Activated naive CD4-positive, alpha-beta T cell (primary cell): ENCODE measurements at regions not wholly inside any gene's neighbourhood (a gene's known extent, or its start where the extent isn't known, plus 50 kb on each side); places are given as distances from the start of the nearest gene placed in this dataset.
"Not testable (repeated sequence)": the region's sequence is repeated elsewhere in the genome, so short reads cannot be mapped to it uniquely, and the experiment has no call there.

Experiments
- DNase-seq, 4 experiments: peaks; one replicate each; lab custom pipeline; 2025; lab: John Stamatoyannopoulos, UW

DNA sequence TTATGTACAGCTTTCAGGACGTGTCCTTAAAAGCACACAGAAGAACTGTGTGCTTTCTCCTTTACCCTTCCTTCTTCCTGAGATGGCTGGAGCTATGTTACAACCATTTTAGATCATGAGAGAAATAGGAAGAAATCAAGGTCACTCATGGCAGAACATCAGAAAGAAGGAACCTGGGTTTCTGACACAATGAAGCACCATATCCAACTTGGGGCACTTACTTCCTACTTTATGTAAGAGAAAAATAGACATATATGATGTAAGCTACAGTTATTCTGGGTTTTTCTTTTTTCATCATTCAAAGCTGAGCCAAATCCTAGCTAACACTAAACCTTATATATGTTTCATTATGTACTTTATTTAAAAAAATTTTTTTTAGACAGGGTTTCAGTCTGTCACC, 79.5 kb downstream of the FAM161A start:
- no peak for DNase-seq

DNA sequence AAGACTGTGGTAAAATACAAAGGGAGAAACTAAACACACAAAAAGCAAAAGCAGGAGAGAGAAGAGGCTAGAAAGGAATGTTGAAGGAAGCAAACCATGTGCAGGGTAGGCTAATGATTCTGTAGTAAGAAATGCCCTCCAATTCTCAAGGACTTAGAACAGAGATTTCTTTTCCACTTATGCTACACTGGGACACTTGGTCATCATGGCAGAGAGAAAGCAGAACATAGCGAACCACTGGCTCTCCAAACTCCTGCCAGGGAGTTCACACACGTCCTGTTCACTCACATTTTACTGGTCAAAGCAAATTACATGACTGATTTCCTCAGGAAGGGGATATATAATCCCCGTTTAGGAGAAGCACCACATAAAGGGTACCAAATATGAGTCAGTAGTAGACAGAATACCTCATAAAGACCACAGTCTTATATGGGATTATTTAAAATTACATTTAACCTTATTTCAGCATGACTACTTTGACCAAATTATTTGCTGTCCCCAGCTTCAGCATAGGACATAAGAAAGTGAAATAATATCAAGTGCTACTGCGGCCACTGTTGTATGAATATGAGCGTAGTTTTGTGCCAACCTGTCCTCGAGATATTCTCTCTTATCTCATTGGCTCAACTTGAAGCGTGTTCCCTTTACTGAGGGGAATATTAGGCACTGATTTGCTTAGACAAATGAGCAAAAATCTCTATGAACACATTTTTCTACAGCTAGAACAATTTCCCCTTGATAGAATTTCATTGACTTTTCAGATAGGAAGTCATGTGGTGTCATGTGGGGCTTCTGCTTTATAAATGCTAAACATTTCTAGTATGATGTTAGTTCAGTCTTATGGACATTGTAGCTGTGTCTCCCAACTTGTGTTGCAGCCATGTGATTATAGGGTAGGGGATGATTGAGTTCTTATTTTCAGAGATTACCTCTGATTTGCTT, 81.7 kb downstream of the FAM161A start:
- DNase-seq: no peak

DNA sequence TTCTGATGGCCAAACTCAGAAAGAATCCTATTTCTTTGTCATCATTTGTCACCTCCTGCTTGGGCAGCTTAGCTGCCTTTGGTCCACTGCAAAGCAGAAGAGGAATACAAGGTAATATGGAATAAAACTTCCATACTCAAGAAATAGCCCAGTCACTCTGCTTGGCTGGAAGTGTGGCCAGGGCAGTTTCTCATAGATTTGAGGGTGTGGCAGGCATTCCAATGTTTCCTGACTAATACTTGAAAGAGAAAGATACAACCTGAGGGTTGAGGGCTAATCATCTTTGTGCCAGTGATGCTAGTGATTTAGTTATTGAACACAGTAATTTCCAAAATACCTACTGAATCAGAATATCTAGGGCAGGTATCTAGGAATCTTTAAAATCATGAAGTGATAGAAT, 83.1 kb downstream of the FAM161A start:
- no peak for DNase-seq

DNA sequence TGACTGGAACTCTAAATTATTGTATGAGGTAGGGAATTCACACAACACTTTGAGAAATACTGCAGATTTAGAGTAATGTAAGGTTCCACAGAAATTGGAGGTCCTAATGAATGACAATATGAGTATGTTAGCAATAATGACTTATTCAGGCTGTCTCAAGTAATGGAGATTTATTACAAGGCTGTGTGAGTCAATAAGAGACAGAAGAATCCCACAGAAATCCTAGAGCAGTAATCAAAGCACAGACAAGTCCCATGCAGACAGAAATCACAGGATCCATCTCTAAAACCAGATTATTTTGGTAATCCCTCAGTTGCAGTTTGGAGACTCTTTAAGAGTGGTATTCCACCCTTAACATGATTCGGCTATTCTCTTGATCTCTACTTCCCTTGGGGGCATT, 83.6 kb downstream of the FAM161A start:
- no peak for DNase-seq

DNA sequence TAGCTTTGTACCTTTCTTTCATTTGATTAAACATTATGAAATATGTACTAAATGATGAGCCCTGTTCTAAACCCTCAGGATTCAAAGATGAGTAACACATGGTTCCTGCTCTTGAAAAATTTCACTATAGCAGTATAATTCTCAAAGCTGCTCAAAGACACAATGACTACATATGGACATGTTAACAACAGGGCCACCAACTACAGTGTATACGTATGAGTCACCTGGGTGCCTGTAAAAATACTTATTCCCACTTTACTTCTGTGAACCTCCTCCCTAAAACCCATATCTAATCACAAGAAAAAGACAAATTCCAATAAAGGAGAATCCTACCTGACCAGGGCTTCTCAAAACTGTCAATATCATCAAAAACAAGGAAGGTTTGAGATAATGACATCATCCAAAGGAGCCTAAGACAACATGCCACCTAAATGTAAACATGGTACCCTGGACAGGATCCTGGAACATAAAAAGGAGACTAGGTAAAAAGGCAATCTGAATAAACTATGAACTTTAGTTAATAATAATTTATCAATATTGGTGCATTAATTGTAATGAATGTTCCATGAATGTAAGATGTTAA, 84.7 kb downstream of the FAM161A start:
- no peak for DNase-seq

DNA sequence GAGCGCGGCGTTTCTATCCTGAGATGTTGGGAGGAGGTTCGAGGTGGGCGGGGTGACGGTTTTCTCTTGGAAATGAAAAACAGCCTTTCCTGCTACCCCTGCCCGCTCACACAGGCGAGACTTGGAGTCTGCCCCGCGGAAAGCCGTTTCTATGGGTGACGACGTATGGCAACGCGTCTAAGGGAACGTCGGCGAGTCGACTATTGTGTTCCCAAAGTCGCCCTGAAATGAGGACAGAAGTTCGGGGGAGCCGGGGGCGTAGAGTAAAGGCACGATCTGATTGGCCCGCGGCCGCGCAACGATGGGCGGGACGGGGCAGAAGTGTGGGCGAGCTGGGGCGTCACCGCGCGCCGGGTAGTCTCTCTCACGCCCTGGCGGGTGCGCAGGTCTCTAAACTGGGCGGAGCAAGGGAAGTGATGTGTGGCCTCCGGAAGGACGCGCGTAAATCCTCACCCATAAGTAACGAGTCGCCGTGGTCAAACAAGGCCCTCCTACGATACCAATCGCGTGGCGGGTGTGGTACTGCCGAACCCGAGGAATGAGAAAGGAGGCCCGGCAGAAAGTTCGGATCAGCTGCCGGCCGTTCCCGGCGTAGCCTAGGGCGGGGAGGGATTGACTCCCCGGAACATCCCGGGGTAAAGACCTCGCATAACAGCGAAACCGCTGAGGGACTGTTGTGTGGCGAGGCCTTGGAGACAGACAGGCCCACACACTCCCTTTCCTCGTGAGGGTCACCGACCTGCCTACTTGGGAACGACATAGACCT, 89.6 kb downstream of the FAM161A start:
- DNase-seq: peak; percentile 81 to 91 (median 88)

DNA sequence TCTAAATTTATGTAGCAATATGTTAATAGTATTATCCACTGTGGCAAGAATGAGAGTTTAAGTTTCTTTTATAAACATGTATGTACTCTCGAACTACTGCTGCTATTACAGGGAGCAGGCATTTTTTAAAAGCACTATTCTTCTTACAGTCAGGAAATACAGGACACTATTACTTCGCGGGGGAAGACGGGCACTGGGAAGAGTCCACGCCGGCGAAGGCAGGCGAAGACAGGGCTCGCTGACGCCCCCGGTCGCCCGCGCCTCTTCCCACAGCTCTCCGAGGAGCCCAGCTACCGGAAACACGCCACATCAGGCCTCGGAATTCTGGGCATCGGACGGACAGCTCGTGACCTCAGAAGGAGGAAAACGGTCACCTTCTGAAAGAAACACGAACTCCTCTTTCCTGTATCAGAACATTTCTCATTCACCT, 90.2 kb downstream of the FAM161A start:
- DNase-seq: peak in 1 of 4 experiments; percentile 33

DNA sequence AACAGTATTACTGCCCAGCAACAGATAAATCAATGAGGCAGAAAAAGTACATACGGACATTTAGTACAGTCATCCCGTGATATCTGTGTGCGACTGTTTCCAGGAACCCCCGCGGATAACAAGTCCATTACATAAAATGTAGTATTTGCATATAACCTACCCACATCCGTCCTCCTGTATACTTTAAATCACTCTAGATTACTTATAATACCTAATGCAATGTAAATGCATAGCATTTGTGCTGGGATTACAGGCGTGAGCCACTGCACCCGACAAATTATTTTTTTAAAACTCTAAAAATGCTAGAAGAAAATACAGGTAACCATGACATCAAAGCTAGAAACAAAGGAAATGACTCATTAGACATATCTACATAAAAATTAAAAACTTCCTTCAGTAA, 91.6 kb downstream of the FAM161A start:
- no peak for DNase-seq

DNA sequence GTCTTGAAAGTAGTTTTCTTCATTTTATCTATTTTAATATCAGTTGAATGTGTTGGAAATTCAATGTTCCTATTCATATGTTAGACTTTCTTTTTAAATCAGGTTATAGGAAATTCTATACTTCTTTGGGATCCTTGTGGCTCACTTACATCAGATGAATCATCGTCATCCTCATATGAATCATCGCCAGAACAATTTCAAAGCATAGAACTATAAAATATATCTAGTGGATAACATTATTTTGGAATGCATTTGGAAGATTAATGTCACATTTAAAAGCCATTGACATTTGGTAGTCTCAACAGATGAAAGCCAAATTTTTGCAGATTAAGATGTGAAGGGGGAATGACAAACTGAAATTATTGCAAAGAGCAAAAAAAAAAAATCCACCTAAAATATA, 94.1 kb downstream of the FAM161A start:
- DNase-seq: no peak

DNA sequence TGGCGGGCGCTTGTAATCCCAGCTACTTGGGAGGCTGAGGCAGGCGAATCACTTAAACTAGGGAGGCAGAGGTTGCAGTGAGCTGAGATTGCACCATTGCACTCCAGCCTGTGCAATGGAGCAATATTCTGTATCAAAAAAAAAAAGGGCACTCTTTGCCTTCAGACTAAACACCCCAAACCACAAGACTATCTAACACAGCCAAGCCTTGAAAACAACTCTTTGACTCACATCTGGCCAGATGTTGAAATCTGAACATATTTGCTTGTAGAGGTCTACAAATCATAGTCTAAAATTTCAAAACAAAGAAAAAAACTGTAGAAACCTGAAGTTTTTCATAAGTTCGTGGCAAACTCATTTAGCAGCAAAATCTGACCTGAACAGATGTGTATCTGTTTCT, 94.9 kb downstream of the FAM161A start:
- no peak for DNase-seq

DNA sequence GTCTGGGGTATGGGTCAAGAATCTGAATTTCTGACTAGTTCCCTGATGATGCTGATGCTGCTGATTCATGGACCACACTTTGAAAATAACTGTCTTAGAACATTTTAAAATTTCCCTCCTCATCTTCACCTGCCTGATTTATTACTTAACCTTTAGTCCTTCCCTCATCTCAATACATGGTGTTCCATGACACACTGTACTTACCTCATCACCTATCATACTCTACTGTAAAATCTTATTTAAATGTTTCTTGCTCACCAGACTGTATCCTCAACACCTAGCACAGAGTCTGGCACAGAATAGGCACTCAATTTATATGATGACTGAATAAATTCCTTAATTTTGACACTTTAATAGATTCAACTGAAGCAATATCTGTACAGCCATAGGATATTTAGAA, 95.7 kb downstream of the FAM161A start:
- DNase-seq: no peak

DNA sequence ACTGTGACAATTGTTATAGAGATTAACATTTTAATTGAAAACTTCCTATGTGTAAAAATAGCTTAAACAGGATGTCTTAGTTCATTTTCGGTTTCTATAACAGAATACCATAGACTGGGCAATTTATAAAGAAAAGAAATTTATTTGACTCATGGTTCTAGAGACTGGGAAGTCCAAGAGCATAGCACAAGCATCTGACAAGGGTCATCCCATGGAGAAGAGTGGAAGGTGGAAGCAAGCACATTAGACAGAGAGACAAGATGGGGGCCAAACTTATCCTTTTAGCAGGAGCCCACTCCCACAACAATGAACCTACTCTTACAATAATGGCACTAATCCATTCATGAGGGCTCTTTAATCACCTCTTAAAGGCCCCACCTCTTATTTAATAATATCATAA, 100.3 kb downstream of the FAM161A start:
- DNase-seq: no peak

DNA sequence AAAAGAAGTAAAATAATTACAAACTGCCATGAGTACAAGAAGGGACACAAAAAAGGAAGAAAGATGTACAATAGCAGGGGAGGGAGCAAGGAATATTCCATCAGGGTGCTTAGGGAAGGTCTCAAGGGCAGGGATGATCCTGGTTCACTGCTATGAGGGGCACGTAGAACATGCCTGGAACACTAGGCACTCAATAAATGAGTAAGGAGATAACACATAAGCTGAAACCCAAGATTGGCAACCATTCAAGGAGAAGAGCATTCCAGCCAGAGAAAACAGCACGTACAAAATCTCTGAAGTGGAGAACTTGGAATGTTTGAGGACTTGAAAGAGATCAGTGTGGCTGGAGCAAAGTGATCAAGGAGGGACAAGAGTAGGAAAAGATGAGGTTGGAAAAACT, 103.2 kb downstream of the FAM161A start:
- no peak for DNase-seq

DNA sequence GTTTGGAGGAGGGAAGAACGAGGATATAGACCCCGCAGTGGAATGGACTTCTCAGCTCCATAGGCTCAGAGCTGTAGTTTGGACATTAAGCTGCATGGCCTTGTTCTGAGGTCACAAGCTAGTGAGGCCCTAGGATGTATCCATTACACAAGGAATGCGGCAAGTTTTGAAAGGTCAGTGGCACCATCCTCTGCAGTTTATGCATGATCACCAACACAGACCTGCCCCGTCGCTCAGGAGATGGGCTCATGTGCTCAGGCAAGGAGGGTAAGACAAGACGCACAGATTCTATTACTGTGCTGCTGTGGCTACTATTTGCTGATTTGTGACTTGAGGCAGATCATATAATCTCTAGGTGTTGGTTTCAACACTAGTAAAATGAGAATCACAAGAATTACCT, 110.9 kb downstream of the FAM161A start:
- no peak for DNase-seq

DNA sequence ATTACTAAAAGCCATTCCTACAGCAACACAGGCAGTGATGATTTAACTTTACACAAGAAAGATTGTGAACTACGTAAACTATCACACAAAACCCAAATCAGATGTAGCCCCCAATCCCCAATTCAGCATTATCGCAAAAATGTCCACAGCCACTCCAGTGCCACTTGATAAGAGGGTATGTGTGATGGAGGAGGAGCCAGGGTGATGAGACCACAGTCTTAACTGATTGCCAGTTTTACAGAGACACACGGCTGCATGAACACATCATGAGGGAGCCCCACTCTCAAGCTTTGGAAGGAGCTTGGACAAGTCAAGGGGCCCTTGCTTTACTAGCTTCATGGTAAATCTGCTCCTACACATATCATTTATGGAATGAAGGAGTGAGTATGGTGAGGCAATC, 116.0 kb downstream of the FAM161A start:
- no peak for DNase-seq

DNA sequence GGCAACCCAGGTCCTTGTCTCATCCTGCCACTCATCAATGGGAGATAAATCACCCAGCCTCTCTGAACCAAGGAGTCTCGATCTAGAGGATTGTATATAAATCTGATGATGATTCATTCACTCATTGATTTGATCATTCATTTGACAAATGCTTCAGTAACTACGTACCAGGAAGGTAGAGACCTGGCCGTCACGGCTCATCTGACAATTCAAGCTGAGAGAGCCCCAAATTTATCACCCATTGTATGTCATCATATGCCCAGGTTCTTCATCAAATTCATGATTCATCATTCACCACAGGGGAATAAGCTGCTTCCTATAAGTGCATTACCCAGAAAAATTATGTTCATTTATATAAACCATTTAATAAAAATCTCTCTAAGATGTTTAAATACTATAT, 116.9 kb downstream of the FAM161A start:
- no peak for DNase-seq

DNA sequence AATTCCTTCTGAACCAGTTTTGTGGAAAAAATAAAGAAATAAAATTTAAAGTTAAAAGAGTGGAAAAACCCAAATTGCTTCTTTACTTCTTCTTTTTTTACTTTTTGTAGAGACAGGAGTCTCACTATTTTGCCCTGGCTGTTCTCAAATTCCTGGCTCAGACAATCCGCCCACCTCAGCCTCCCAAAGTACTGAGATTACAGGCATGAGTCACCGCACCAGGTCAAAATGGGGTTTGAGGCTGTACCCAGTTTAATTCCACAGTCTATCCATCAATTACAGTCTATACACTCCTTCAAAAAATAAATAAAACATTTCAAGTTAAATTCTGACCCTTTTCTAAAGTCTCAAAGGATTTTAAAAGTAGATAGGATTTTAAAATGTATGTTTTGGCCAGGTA, 120.3 kb downstream of the FAM161A start:
- DNase-seq: no peak

DNA sequence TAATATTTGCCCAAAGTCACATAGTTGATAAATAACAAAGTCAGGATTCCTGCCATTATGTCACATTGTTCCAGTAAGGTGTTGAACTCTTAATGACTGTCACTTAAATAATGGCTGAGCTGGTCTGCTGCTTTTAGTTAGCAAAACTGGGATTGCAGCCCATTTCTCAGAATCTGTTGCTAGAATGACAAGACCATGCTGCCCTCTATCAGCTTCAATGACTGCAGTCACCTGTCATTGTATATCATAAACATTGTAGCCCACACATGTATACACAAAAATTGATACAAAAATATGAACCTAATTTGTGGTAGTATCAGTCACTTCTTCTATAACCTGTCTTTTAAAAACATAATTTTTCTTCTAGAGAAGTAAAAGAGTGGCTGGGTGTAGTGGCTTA, 121.1 kb downstream of the FAM161A start:
- no peak for DNase-seq

DNA sequence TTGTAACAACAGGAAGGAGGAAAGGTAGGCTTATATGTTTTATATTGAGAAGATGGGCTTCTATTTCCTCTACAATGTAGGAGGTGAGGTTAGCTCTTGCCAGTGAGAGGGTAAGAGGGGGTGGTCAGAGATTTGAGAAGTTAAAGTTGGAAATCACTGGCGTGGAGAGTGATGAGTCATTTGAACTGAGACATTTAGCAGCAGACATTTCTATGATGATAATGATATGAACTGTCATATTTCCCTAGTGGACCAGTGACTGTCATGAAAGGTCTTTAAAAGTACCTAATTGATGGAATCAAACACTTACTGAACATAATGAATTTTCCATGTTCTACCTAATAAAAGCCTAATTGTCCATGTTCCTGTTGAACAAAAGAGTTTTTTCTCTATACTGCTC, 126.1 kb downstream of the FAM161A start:
- no peak for DNase-seq

DNA sequence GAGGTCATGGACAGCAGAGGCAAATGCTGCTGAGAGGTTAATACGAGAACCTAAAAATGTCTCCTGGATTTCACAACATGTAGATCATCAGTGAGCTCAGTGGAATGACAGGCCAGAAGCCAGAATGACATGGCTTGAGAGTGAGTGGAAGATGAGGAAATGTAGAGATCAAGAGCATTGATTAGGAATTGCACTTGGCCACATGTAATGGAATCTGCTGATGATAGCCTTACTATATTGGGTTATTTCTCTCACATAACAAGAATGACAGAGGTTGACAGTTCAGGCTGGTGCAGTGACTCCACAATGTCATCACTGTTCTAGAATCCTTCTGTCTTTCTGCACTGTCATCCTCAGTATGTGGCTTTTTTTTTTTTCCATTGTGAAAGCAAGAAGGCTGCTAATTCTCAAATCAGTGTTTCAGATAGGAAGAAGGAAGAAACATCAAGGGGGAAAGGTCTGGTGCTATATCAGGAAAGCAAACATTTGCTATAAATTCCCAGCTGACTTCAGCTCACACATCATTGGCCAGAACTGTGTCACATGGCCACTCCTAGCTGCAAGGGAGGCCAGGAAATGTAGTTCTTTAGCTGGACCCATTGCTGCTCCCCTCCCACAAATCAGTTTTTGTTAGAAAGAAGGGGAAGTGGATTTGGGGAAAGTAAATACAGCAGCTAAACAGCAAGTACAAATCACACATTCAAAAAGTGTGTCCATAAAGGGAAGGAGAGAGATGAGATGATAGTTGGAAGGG, 127.2 kb downstream of the FAM161A start:
- no peak for DNase-seq

DNA sequence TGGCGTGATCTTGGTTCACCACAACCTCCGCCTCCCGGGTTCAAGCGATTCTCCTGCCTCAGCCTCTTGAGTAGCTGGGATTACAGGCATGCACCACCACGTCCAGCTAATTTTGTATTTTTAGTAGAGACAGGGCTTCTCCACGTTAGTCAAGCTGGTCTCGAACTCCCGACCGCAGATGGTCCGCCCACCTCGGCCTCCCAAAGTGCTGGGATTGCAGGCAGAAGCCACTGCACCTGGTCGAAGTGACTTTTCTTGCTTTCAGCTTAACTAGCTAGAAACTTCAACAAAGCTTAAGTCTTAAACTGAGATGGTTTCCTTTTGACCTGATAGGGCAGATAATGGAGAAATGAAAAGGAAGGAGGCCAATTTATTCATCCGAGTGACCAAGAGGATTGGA, 130.5 kb downstream of the FAM161A start:
- not testable (repeated sequence) for DNase-seq

DNA sequence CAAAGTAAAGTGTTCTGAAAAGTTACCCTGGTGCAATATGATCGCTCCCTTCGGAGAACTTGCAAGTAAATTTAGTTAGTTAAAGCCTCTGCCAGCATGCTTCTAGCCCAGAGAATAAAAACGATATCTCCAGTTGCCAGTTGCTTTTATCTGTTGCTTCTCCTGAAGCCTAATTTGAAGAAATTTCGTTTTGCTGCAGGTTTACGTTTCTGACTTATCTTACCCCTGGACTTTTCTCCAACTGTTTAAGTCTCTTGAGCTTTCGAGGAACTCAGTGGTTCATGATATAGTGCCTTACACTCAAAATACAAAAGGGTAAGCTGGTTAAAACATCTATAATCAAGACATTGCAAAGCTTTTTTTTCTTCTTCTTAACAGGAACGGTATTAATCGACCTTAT, 131.1 kb downstream of the FAM161A start:
- no peak for DNase-seq
